GM18861 (cell line): ENCODE measurements at regions not wholly inside any gene's neighbourhood (a gene's known extent, or its start where the extent isn't known, plus 50 kb on each side); places are given as distances from the start of the nearest gene placed in this dataset.
"Not testable (repeated sequence)": the region's sequence is repeated elsewhere in the genome, so short reads cannot be mapped to it uniquely, and the experiment has no call there.

Experiments used
- ATAC-seq: cut with Tn5 transposase; IDR thresholded peaks from one replicate; pipeline ENCODE4 v1.9.1; 2021; ENCODE audit not compliant: unreplicated experiment

- no peak for ATAC-seq
Observed at GRCh38 chr5:100249884-100250269, 285.3 kb upstream of the FAM174A start.

DNA sequence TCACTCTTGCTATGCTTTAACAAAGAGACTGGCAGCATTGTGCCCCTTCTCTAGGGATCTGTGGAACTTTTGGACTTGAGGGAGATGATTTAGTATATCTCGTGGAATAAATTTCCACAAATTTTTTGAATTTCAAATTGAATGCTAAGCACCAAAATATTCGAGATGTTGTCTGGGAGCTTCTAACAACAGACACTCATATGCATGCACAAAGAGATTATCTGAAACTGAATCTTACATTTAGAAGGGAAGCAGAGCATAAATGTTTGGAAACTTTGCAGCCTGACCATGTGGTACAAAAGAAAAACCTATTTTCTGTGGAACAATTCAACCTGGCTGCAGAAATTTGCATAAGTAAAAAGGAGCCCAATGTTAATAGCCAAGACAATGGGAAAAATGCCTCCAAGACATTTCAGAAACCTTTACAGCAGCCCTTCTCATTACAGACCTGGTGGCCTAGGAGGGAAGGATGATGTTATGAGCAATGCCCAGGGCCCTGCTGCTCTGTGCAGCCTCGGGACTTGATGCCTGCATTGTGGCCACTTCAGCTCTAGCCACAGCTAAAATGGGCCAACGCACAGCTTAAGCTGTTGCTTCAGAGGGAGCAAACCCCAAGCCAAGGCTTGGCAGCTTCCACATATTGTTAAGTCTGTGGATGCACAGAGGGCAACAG, 285.8 kb upstream of the FAM174A start:
- ATAC-seq, result no peak

DNA sequence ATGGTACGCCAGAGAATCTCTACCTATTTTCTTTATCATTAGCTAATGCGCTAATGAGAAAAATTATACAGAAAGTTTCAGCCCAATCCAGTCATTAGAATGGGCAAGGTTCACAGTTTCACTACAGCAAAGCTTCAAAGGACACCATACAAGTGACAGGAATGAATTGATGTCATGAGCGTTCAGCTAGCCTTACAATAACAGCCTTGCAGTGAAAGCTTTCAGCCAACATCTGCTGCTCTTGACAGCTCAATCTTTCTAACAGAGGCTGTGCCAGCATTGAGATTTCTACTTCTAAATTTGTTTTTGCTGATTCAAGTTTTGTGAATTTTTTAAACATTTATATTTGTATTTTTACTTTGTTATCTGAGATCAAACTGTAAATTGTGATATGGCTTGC, 302.4 kb upstream of the FAM174A start:
- no peak for ATAC-seq

- no peak for ATAC-seq
Observed at GRCh38 chr5:100188778-100189177, 346.4 kb upstream of the FAM174A start.

DNA sequence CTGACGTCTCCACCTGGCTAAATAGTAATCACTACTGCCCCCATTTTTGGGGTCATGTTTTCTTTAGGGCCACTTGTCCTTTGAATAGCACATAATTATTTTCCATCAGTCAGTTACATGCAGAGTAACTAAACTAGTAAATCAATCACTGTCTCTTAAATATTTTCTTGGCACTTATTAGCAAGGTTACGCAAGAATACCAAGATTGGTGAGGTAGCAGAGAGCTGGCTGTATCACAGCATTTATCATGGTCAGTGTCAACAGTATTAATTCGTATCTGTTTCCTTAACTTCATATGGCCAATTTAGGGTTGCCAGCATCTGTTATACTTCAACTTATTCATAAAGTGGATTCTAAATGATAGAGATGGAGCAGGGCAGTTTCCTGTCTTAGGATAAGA, 346.8 kb upstream of the FAM174A start:
- no peak for ATAC-seq

GRCh38 chr5:100186181-100186580, 349.0 kb upstream of the FAM174A start:
- ATAC-seq, result no peak

DNA sequence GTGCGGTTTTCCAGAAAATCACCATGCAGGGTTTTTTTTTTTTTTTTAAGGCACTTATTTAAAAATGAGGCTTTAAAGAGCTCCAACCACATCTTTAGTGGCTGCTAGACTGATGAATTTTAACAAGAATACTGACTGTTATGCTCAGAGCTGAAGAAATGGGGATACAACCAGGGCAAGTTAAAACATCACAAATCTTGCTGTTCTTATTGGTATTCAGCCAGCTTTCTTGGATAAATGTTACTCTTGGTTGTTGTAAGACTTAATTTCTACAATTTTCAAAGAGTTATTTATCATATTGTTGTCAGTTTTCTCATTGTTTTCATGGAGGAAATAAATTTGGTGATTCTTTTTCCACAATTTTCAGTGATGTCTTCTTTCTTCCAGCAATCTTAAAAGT, 352.8 kb upstream of the FAM174A start:
- ATAC-seq, result no peak

GRCh38 chr5:100175346-100175745, 359.8 kb upstream of the FAM174A start:
- ATAC-seq, result no peak

GRCh38 chr5:100165309-100165708, 369.9 kb upstream of the FAM174A start:
- ATAC-seq, result peak; percentile 100

DNA sequence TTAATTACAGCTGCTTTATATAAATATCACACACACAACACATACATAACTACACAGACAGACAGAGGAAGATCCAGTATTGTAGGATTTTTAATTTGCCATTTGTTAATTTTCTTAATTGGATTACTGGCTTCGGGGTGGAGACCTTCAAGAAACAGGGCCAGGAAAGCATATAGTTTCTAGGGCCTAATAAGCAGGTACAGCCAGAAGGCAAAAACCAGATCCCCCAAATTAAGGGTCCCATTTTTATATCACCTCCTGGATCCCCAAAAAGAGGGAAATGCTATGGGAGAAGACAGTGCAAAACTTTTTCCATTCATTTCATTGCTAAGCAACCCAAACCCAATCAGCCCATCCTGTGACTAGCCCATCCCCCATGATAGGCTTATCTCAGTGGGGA, 373.3 kb upstream of the FAM174A start:
- ATAC-seq, result no peak

GRCh38 chr5:100157066-100157465, 378.1 kb upstream of the FAM174A start:
- ATAC-seq, result no peak

GRCh38 chr5:100148239-100148638, 386.9 kb upstream of the FAM174A start:
- no peak for ATAC-seq

GRCh38 chr5:100142607-100143006, 392.6 kb upstream of the FAM174A start:
- no peak for ATAC-seq

DNA sequence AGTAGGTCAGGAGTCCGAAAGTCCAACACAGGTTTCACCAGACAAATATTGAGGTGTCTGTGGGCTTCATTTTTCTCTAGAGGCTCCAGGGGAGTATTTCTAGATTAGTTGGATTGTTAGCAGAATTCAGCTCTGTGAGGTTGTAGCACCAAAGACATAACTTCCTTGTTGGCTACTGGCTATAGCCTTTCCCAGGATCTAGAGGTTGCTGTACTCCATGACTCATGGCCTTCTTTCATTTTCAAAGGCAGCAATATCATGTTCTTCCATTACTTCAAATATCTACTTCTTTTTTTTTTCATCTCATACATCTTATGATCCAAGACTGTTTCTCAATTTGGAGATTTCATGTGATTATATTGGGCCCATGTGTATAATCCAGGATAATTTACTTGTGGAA, 404.0 kb upstream of the FAM174A start:
- ATAC-seq, result no peak

DNA sequence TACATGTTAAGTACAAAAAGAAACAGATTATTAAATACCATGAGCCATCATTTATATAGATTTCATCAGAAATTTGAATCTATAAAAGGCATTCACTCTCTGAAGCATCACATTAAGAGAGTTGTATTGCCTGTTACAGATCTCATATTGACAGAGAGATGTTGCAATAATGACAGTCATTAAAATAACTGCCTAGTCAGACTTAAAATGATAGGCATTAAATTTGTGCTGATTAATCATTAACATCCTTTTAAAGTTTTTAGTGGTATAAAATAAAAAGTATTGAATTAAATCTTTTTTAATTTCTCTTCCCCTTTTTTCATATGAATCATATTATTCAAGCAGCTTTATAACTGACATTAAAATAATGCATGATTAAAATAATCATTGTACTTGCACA, 404.9 kb upstream of the FAM174A start:
- ATAC-seq, result no peak

GRCh38 chr5:100119903-100120302, 415.3 kb upstream of the FAM174A start:
- no peak for ATAC-seq

- ATAC-seq, result no peak
Observed at GRCh38 chr5:100110497-100110896, 424.7 kb upstream of the FAM174A start.

- no peak for ATAC-seq
Observed at GRCh38 chr5:100108883-100109282, 426.3 kb upstream of the FAM174A start.

DNA sequence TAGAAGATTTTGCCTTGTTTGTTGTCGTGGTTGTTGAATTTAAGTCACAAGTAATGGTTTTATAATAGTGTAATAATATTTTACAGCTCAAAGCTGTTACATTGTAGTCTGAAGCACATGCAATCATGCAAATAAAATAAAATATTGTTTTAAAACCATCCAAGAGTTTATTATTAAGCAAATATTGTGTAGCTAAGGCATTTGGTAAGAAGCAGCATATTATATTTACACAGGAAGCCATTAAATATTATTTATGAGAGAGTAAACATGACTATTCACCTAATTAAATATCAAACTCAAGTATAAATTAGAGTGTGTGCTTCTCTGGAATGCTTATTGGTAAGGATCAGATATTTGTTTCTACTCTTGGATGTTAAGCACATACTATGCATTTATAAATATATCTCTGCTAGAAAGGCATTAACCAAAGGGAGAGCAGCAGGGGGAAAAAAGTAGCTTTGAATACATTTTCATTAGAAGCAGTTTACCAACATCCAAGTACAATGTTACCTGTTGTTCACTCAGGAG, 431.5 kb upstream of the FAM174A start:
- ATAC-seq, result not testable (repeated sequence)

DNA sequence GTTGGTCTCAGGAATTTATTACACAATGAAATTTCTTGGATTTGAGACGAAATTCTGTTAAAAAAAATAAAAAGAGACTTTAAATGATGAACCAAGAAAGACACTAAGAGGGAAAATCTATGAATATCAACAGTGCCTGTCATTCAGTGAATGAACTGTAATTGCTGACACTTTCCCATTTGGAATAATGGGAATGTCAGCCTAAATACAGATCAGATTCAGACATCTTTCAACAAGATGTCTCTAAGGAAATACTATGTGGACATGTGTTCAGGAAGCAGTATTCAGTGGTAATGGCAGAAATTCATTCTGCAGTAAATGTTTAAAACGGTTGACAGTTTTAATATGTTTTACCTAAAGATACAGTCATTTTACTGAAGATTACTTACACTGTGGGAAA, 433.7 kb upstream of the FAM174A start:
- not testable (repeated sequence) for ATAC-seq

GRCh38 chr5:100096328-100096727, 438.8 kb upstream of the FAM174A start:
- ATAC-seq, result not testable (repeated sequence)

DNA sequence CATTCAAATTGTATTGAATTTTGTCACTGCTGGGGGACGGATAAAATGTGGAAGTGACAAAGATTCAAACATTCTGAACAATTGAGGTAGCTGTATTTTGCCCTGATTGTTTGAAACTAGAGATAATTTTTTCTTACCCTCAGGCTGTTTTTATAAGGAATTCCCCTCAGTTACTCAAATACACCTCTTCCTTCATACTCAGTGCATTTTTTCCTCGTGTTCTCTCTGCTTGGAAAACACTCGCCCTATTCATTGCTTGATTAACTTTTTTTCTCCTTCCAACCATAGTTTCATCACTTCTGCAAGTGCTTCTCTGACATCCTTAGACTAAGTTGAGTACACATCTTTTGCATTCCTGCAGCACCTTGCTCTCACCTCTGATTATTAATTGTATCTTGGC, 454.5 kb upstream of the FAM174A start:
- not testable (repeated sequence) for ATAC-seq

- ATAC-seq, result not testable (repeated sequence)
Observed at GRCh38 chr5:100079163-100079562, 456.0 kb upstream of the FAM174A start.
